ENCODE measurements at regions not wholly inside any gene's neighbourhood (a gene's known extent, or its start where the extent isn't known, plus 50 kb on each side); places are given as distances from the start of the nearest gene placed in this dataset.
"Not testable (repeated sequence)": the region's sequence is repeated elsewhere in the genome, so short reads cannot be mapped to it uniquely, and the experiment has no call there.

GRCh38 chr5:102688581-102689342 is 66.3 kb upstream of the PAM start:
- not testable (repeated sequence) for ATAC-seq; H3K4me1 Mint-ChIP-seq; H3K4me3 Mint-ChIP-seq; H3K9me3 ChIP-seq (ENCODE audit: control insufficient read depth, low read length, poor library complexity, severe bottlenecking); H3K27ac Mint-ChIP-seq; H3K36me3 Mint-ChIP-seq (ENCODE audit: low read depth); DNase-seq
- H3K27me3 Mint-ChIP-seq: peaks cover 22% of the 10 kb centered on the region

- H3K36me3 Mint-ChIP-seq (ENCODE audit: low read depth): no peaks in the 10 kb centered on the region
- H3K9me3 ChIP-seq (ENCODE audit: control insufficient read depth, low read length, poor library complexity, severe bottlenecking): no peaks in the 10 kb centered on the region
- no peak overlapping the region for H3K27ac Mint-ChIP-seq
- ATAC-seq: no peak
- no peak overlapping the region for H3K4me3 Mint-ChIP-seq
- DNase-seq: no peak
- no peaks in the 10 kb centered on the region for H3K4me1 Mint-ChIP-seq
- H3K27me3 Mint-ChIP-seq: peaks cover 28% of the 10 kb centered on the region
Observed at GRCh38 chr5:102690910-102691309, 64.2 kb upstream of the PAM start.

GRCh38 chr5:102691434-102691833 is 63.7 kb upstream of the PAM start:
- Mint-ChIP-seq H3K27ac (no peak overlapping the region), H3K4me3 (no peak overlapping the region), H3K4me1 (no peaks in the 10 kb centered on the region), H3K36me3 (ENCODE audit: low read depth) (no peaks in the 10 kb centered on the region), H3K27me3 (peaks cover 28% of the 10 kb centered on the region)
- DNase-seq (no peak), ATAC-seq (no peak)
- no peaks in the 10 kb centered on the region for H3K9me3 ChIP-seq (ENCODE audit: control insufficient read depth, low read length, poor library complexity, severe bottlenecking)

- no peak overlapping the region for H3K27ac Mint-ChIP-seq
- no peaks in the 10 kb centered on the region for H3K4me1 Mint-ChIP-seq
- ATAC-seq (no peak), DNase-seq (no peak)
- peaks cover 16% of the 10 kb centered on the region for H3K27me3 Mint-ChIP-seq
- H3K4me3 Mint-ChIP-seq: no peak overlapping the region
- no peaks in the 10 kb centered on the region for H3K9me3 ChIP-seq (ENCODE audit: control insufficient read depth, low read length, poor library complexity, severe bottlenecking)
- no peaks in the 10 kb centered on the region for H3K36me3 Mint-ChIP-seq (ENCODE audit: low read depth)
Observed at GRCh38 chr5:102700120-102700831, 54.8 kb upstream of the PAM start.

GRCh38 chr5:102700916-102701315 is 54.2 kb upstream of the PAM start:
- Mint-ChIP-seq H3K4me1 (no peaks in the 10 kb centered on the region), H3K36me3 (ENCODE audit: low read depth) (no peaks in the 10 kb centered on the region)
- no peak for ATAC-seq

GRCh38 chr5:102701748-102702147 is 53.4 kb upstream of the PAM start:
- no peaks in the 10 kb centered on the region for H3K9me3 ChIP-seq (ENCODE audit: control insufficient read depth, low read length, poor library complexity, severe bottlenecking)
- ATAC-seq (no peak), DNase-seq (no peak)
- Mint-ChIP-seq H3K27me3 (peaks cover 16% of the 10 kb centered on the region), H3K4me1 (no peaks in the 10 kb centered on the region), H3K36me3 (ENCODE audit: low read depth) (no peaks in the 10 kb centered on the region), H3K4me3 (no peak overlapping the region), H3K27ac (no peak overlapping the region)

More at GRCh38 chr5:102700916-102701315, 54.2 kb upstream of the PAM start:
- H3K9me3 ChIP-seq (ENCODE audit: control insufficient read depth, low read length, poor library complexity, severe bottlenecking): no peaks in the 10 kb centered on the region
- no peak overlapping the region for H3K4me3 Mint-ChIP-seq
- H3K27me3 Mint-ChIP-seq: peaks cover 16% of the 10 kb centered on the region
- no peak for DNase-seq
- H3K27ac Mint-ChIP-seq: no peak overlapping the region

Measured in T-helper 17 cell (primary cell).